MM.1S (cell line): ENCODE measurements at regions not wholly inside any gene's neighbourhood (a gene's known extent, or its start where the extent isn't known, plus 50 kb on each side); places are given as distances from the start of the nearest gene placed in this dataset.

Experiments used
- CTCF ChIP-seq: fragments of 300-600 bp; sonication (generic); IDR thresholded peaks from 2 replicates; pipeline ENCODE4 v1.5.1; 2016; ENCODE audit warnings: antibody characterized with exemption, low read length, mixed read lengths
- EZH2 ChIP-seq: fragments of 300-600 bp; sonication (generic); optimal IDR thresholded peaks from 2 replicates; pipeline ENCODE3; 2017; ENCODE audit warnings: low read depth, mild to moderate bottlenecking, antibody characterized with exemption, low read length, mixed read lengths
- EZH2phosphoT487 ChIP-seq: fragments of 300-600 bp; sonication (generic); IDR thresholded peaks from 2 replicates; pipeline ENCODE4 v1.6.1; 2018; ENCODE audit warnings: antibody characterized with exemption, low read length

GRCh38 chr14:105919458-105920150 is 393.2 kb downstream of the TMEM121 start:
- TF ChIP-seq CTCF, result no peak
- no peak for TF ChIP-seq EZH2phosphoT487
- TF ChIP-seq EZH2, result no peak
